Astrocyte (in vitro differentiated cells and primary cell): ENCODE measurements at regions not wholly inside any gene's neighbourhood (a gene's known extent, or its start where the extent isn't known, plus 50 kb on each side); places are given as distances from the start of the nearest gene placed in this dataset.

Experiments used
- CTCF ChIP-seq: IDR thresholded peaks from 2 replicates; pipeline ENCODE4 v1.5.1; 2011; ENCODE audit warnings: low read depth, mild to moderate bottlenecking, inconsistent platforms, low read length, moderate library complexity; ENCODE audit not compliant: insufficient read depth
- EZH2 ChIP-seq: IDR thresholded peaks from 2 replicates; pipeline ENCODE4 v1.6.1; 2012; ENCODE audit warnings: mild to moderate bottlenecking, low read length, inconsistent platforms; ENCODE audit not compliant: insufficient read depth

GRCh38 chr21:17911628-17912027 is 92.5 kb upstream of the C21orf91 start:
- TF ChIP-seq CTCF: no peak
- no peak for TF ChIP-seq EZH2
